Liver (tissue), 8 donors: ENCODE measurements at regions not wholly inside any gene's neighbourhood (a gene's known extent, or its start where the extent isn't known, plus 50 kb on each side); places are given as distances from the start of the nearest gene placed in this dataset.

ENCODE experiments used
- DNase-seq: peaks from one replicate; pipeline ENCODE4 v3.0.0-alpha.2; 2017; ENCODE audit warnings: low spot score
- H3K27ac ChIP-seq, 2 donors: one replicate each; pipeline ENCODE4 v1.7.0; 2013; ENCODE audit warnings: inconsistent platforms in 2 of 2, low read length in 2 of 2, control low read depth in 1 of 2, low read depth in 1 of 2, mild to moderate bottlenecking in 1 of 2
- H3K27me3 ChIP-seq, 4 donors: one replicate each; pipeline versions ENCODE4 v1.6.1 to v1.7.0; 2013; ENCODE audit warnings: low read length in 3 of 4, inconsistent platforms in 1 of 4, mild to moderate bottlenecking in 1 of 4, moderate library complexity in 1 of 4; ENCODE audit not compliant: control insufficient read depth in 4 of 4, insufficient read depth in 4 of 4
- H3K36me3 ChIP-seq, 4 donors: one replicate each; pipeline versions ENCODE4 v1.6.1 to v1.7.0; 2013; ENCODE audit warnings: low read length in 3 of 4, mild to moderate bottlenecking in 3 of 4, low read depth in 1 of 4, moderate library complexity in 1 of 4; ENCODE audit not compliant: control insufficient read depth in 4 of 4, insufficient read depth in 3 of 4
- H3K4me1 ChIP-seq, 4 donors: one replicate each; pipeline versions ENCODE4 v1.6.1 to v1.7.0; 2013; ENCODE audit warnings: low read length in 3 of 4, mild to moderate bottlenecking in 3 of 4, moderate library complexity in 1 of 4; ENCODE audit not compliant: control insufficient read depth in 4 of 4, insufficient read depth in 4 of 4
- H3K4me3 ChIP-seq, 3 donors: one replicate each; pipeline versions ENCODE4 v1.6.1 to v1.7.0; 2013; ENCODE audit warnings: low read length in 3 of 3, control low read depth in 1 of 3, low read depth in 1 of 3, mild to moderate bottlenecking in 1 of 3
- H3K9ac ChIP-seq, 2 donors: one replicate each; pipeline ENCODE4 v1.7.0; 2013; ENCODE audit warnings: low read length in 2 of 2, mild to moderate bottlenecking in 2 of 2, moderate library complexity in 2 of 2, control low read depth in 1 of 2, low read depth in 1 of 2
- H3K9me3 ChIP-seq, 4 donors: one replicate each; pipeline versions ENCODE4 v1.6.1 to v1.7.0; 2013; ENCODE audit warnings: low read length in 3 of 4; ENCODE audit not compliant: control insufficient read depth in 4 of 4
- CTCF ChIP-seq: fragments of 150-350 bp; IDR thresholded peaks from 2 replicates; pipeline ENCODE4 v1.5.1; 2017; ENCODE audit warnings: improper control_type of control experiment, low read depth, low read length; ENCODE audit not compliant: missing input control
- EGR1 ChIP-seq, 2 donors: IDR thresholded peaks; 2 replicates each; pipeline ENCODE4 v1.6.1; 2016 to 2018; ENCODE audit warnings: antibody characterized with exemption in 2 of 2, low read depth in 2 of 2
- FOXA1 ChIP-seq: IDR thresholded peaks from 2 replicates; pipeline ENCODE4 v1.6.1; 2016; ENCODE audit warnings: antibody characterized with exemption
- FOXA2 ChIP-seq: IDR thresholded peaks from 2 replicates; pipeline ENCODE4 v1.6.1; 2016; ENCODE audit warnings: antibody characterized with exemption
- HNF4A ChIP-seq, 2 donors: conservative IDR thresholded peaks; 2 replicates each; pipeline ENCODE4 v1.6.1; 2016; ENCODE audit warnings: antibody characterized with exemption in 2 of 2, mild to moderate bottlenecking in 2 of 2
- JUND ChIP-seq, 2 donors: IDR thresholded peaks; 2 replicates each; pipeline ENCODE4 v1.6.1; 2016; ENCODE audit warnings: antibody characterized with exemption in 2 of 2
- MAX ChIP-seq: IDR thresholded peaks from 2 replicates; pipeline ENCODE4 v1.6.1; 2016; ENCODE audit warnings: antibody characterized with exemption
- NR2F2 ChIP-seq: IDR thresholded peaks from 2 replicates; pipeline ENCODE4 v1.6.1; 2016; ENCODE audit warnings: antibody characterized with exemption
- RAD21 ChIP-seq, 2 donors: IDR thresholded peaks; 2 replicates each; pipeline ENCODE4 v1.6.1; 2016; ENCODE audit warnings: antibody characterized with exemption in 2 of 2, mild to moderate bottlenecking in 2 of 2
- RXRA ChIP-seq, 2 donors: IDR thresholded peaks; 2 replicates each; pipeline ENCODE4 v1.6.1; 2017 to 2018; ENCODE audit warnings: antibody characterized with exemption in 2 of 2, mild to moderate bottlenecking in 1 of 2
- SP1 ChIP-seq: IDR thresholded peaks from 2 replicates; pipeline ENCODE4 v1.6.1; 2018; ENCODE audit warnings: antibody characterized with exemption, mild to moderate bottlenecking
- TAF1 ChIP-seq: conservative IDR thresholded peaks from 2 replicates; pipeline ENCODE4 v1.6.1; 2016; ENCODE audit warnings: antibody characterized with exemption, mild to moderate bottlenecking
- YY1 ChIP-seq: IDR thresholded peaks from 2 replicates; pipeline ENCODE4 v1.6.1; 2016; ENCODE audit warnings: antibody characterized with exemption, mild to moderate bottlenecking
- ZBTB33 ChIP-seq: IDR thresholded peaks from 2 replicates; pipeline ENCODE4 v1.6.1; 2016; ENCODE audit warnings: antibody characterized with exemption
- WGBS: extraction: QIAGEN DNeasy Blood & Tissue Kit; methylation state at CpG from one replicate; pipeline ENCODE4 v1.1.7; 2013; 5-methylcytosine and 5-hydroxymethylcytosine counted together
- TF ChIP-seq, protein P1 (sequence below): IDR thresholded peaks from 2 replicates; pipeline ENCODE4 v1.6.1; 2016; ENCODE audit warnings: antibody characterized with exemption, mild to moderate bottlenecking
- donor health status: healthy.
- donor health status: healthy.
- donor health status: healthy.
- donor health status: healthy.
- donor health status: healthy.

DNA sequence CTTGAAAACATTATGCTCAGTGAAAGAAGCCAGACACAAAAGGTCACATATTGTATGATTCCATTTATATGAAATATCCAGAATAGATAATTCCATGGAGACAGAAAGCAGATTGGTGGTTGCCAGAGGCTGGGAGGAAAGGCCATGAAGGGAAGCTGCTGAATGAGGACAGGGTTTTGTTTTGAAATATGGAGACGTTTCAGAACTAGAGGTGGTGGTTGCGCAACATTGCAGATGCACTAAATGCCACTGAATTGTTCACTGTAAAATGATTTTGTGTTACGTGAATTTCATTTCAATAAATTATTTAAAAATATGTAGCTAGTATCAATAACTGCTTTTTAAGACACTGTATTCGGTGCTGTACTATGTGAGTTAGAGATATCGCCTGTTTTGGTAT is 101.7 kb upstream of the ZNF236 start:
- H3K9me3 ChIP-seq, result no peaks in the 10 kb centered on the region
- H3K4me3 ChIP-seq, result no peak overlapping the region
- no peak for DNase-seq
- H3K36me3 ChIP-seq, result no peaks in the 10 kb centered on the region
- no peak overlapping the region for H3K9ac ChIP-seq
- no peaks in the 10 kb centered on the region for H3K4me1 ChIP-seq
- H3K27ac ChIP-seq, result no peak overlapping the region
- no peaks in the 10 kb centered on the region for H3K27me3 ChIP-seq
- 76% methylated on average over 5 of the region's 5 CpGs for WGBS
- TF ChIP-seq, protein P1, sequence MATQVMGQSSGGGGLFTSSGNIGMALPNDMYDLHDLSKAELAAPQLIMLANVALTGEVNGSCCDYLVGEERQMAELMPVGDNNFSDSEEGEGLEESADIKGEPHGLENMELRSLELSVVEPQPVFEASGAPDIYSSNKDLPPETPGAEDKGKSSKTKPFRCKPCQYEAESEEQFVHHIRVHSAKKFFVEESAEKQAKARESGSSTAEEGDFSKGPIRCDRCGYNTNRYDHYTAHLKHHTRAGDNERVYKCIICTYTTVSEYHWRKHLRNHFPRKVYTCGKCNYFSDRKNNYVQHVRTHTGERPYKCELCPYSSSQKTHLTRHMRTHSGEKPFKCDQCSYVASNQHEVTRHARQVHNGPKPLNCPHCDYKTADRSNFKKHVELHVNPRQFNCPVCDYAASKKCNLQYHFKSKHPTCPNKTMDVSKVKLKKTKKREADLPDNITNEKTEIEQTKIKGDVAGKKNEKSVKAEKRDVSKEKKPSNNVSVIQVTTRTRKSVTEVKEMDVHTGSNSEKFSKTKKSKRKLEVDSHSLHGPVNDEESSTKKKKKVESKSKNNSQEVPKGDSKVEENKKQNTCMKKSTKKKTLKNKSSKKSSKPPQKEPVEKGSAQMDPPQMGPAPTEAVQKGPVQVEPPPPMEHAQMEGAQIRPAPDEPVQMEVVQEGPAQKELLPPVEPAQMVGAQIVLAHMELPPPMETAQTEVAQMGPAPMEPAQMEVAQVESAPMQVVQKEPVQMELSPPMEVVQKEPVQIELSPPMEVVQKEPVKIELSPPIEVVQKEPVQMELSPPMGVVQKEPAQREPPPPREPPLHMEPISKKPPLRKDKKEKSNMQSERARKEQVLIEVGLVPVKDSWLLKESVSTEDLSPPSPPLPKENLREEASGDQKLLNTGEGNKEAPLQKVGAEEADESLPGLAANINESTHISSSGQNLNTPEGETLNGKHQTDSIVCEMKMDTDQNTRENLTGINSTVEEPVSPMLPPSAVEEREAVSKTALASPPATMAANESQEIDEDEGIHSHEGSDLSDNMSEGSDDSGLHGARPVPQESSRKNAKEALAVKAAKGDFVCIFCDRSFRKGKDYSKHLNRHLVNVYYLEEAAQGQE, result no peak
- TF ChIP-seq RAD21 (IDR thresholded peaks at IDR 0.05) (no peak), FOXA2 (no peak), HNF4A (conservative IDR thresholded peaks at IDR 0.05) (no peak), NR2F2 (no peak), EGR1 (IDR thresholded peaks at IDR 0.05; ENCODE audit: low read depth in 2 of 2) (no peak), ZBTB33 (no peak), CTCF (no peak), TAF1 (no peak), JUND (IDR thresholded peaks at IDR 0.05) (no peak), YY1 (no peak)

DNA sequence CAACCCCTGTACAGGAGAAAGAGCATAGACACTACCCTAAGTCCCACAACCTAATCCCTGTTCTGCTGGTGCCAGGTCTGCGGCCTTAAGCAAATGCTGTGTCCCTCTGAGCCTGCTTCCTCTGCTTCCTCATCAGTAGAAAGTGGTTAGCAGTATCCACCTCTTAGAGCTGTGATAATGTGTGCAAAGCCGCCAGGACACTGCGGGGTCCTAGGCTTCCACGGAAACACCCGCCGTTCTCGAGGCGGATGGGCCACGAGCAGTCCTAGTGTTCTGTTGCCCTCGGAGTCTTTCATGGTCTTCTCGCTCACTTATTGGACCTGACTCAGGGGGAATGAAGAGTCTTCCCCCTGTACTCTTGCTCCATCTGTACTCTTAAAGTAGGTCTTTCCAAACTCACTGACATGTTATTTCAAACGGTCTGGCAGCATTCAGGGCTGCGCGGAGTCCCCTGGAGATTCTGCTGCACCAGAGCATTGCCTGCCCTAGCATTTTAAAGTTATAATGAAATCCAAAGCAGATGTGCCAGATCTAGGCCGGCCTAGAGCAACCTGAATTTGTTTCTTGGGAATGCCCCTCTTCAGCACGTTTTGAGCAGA is 107.2 kb upstream of the ZNF236 start:
- Histone ChIP-seq H3K9ac (no peak overlapping the region), H3K4me3 (no peak overlapping the region), H3K4me1 (no peaks in the 10 kb centered on the region), H3K9me3 (no peaks in the 10 kb centered on the region), H3K27ac (no peak overlapping the region), H3K36me3 (no peaks in the 10 kb centered on the region), H3K27me3 (no peaks in the 10 kb centered on the region)
- 93% methylated on average over 16 of the region's 16 CpGs for WGBS
- DNase-seq, result no peak
- TF ChIP-seq FOXA2 (no peak), HNF4A (conservative IDR thresholded peaks at IDR 0.05) (no peak), RXRA (IDR thresholded peaks at IDR 0.05) (no peak), EGR1 (IDR thresholded peaks at IDR 0.05; ENCODE audit: low read depth in 2 of 2) (no peak), FOXA1 (no peak), CTCF (no peak), SP1 (no peak), TAF1 (no peak), ZBTB33 (no peak), MAX (no peak), RAD21 (IDR thresholded peaks at IDR 0.05) (no peak), NR2F2 (no peak)
- TF ChIP-seq, protein P1, result no peak
